Activated T-cell treated with anti-CD3 and anti-CD28 coated beads, Interleukin-2, amount 50 U/mL, for 72 hours (primary cell): ENCODE measurements at regions not wholly inside any gene's neighbourhood (a gene's known extent, or its start where the extent isn't known, plus 50 kb on each side); places are given as distances from the start of the nearest gene placed in this dataset.

Experiments
- ATAC-seq, 2 donors: fragments of 150-1000 bp; cut with Tn5 transposase; replicated peaks in 1 of 2; 2 replicates each; pipeline ENCODE4 v1.10.0; 2021; ENCODE audit warnings: moderate library complexity in 2 of 2, mild to moderate bottlenecking in 1 of 2
- DNase-seq, 2 donors: peaks; one replicate each; pipeline ENCODE4 v3.0.0; 2021 to 2022; ENCODE audit warnings: mixed read lengths in 1 of 2
- H3K27ac Mint-ChIP-seq: one replicate; pipeline ENCODE4 v1.8.0; 2022; ENCODE audit warnings: mild to moderate bottlenecking, moderate library complexity, mixed read lengths
- H3K27me3 Mint-ChIP-seq: one replicate; pipeline ENCODE4 v1.8.0; 2022; ENCODE audit warnings: low read depth, mixed read lengths
- H3K36me3 Mint-ChIP-seq, 2 donors: one replicate each; pipeline ENCODE4 v1.8.0; 2022; ENCODE audit warnings: mixed read lengths in 2 of 2, mild to moderate bottlenecking in 1 of 2; ENCODE audit not compliant: insufficient read depth in 2 of 2
- H3K4me1 Mint-ChIP-seq: one replicate; pipeline ENCODE4 v1.8.0; 2022; ENCODE audit warnings: low read depth, mixed read lengths
- H3K4me3 Mint-ChIP-seq, 2 donors: one replicate each; pipeline ENCODE4 v1.8.0; 2022; ENCODE audit warnings: mild to moderate bottlenecking in 2 of 2, mixed read lengths in 2 of 2, moderate library complexity in 2 of 2
- H3K9me3 Mint-ChIP-seq, 2 donors: one replicate each; pipeline ENCODE4 v1.8.0; 2022; ENCODE audit warnings: mixed read lengths in 2 of 2

DNA sequence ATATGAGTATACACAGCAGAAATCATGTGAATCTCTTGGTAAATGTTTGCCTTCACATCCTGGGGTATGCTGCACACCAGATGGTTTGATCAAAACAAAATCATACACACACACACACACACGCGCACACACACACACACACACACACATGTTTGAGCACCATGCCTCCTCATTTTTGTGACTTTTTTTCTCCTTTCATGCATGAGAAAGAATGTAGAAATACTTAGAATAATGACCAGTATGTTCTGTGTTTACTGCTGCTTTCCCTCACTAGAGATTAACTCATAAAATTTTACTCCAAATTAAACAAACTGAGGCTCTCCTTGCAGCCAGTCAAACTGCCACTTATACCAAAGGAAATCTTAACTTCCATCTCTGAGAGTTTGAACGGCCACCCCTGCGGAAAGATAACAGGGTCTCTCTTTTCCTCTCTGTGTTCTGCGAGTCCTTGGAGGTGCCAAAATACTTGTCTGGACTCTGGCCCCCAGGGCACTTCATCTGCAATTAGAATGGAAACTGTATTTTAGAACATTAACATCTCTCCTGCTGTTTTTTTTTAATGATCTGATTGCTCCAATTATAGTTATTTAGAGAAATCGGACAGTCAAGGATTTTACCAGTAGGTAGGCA lies 320.8 kb upstream of the NFE2L3 start:
- DNase-seq (no peak), ATAC-seq (no peak)
- no peak overlapping the region for H3K27ac Mint-ChIP-seq
- H3K9me3 Mint-ChIP-seq: no peaks in the 10 kb centered on the region
- no peak overlapping the region for H3K4me3 Mint-ChIP-seq
- peaks cover 7% of the 10 kb centered on the region for H3K27me3 Mint-ChIP-seq
- no peaks in the 10 kb centered on the region for H3K36me3 Mint-ChIP-seq
- H3K4me1 Mint-ChIP-seq: no peaks in the 10 kb centered on the region

DNA sequence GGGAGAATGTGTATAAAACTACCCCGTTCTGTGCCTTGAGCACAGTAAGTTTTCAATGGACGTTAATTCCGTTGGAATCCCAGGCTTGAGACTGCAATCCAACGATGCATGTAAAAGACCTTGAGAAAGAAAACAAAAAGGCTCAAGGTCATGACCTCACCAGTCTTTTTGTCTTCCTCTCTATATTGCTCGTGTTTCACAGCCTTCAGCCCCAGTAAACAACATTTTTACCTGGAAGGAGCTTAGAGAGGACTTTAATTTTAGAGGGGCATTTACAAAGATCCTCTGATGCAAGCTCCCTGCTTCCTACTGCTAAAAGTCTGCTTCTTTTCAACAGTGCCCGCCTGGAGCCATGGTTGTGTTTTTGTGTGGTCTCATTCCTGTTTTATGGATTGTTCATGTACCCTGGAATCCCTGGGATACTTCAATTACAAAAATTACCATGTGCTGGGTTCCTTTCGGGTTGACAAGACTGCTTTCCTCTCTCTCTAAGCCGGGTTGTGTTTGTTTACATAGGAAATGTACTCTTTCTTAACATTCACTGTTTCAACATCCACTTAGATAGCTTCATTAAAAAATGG lies 320.1 kb upstream of the NFE2L3 start:
- no peaks in the 10 kb centered on the region for H3K9me3 Mint-ChIP-seq
- no peak overlapping the region for H3K4me3 Mint-ChIP-seq
- H3K36me3 Mint-ChIP-seq: no peaks in the 10 kb centered on the region
- no peaks in the 10 kb centered on the region for H3K4me1 Mint-ChIP-seq
- no peak for ATAC-seq
- DNase-seq: no peak
- H3K27ac Mint-ChIP-seq: no peak overlapping the region
- peaks cover 13% of the 10 kb centered on the region for H3K27me3 Mint-ChIP-seq

DNA sequence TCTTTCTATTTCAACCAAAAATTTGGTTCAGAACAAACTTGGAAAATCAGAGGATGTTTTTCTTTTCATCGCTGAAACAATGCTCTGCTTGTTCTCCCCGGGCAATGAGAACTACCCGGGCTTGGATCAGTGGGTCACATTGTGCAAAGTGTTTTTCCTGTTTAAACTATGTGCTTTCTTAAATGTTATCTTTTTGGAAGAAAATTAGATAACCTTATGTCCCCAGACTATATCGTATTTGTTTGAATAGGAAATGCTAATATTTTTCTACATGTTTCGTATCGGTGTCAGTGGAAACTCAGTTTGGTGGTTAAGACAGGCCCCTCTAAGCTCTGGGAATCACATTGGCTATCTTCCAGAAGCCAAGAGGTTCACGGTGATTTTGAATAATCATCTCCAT lies 319.5 kb upstream of the NFE2L3 start:
- no peaks in the 10 kb centered on the region for H3K4me1 Mint-ChIP-seq

DNA sequence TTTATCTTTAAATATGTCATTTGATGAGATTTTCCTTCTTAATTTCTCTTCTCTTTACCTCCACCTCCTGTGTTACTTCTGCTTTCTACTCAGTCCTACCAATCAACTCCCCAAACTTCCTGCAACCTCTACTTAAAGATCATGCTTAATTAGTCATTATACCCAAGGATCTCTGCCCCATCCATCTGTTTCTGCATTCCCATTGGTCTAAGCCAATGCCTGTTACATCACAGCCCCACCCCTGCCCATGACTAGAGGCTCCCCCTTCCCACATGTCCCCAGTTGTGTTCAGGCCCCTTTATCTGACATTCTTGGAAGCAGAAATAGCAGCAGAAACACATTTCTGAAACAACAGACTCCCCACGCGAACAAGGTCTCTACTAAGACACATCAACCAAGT lies 319.1 kb upstream of the NFE2L3 start:
- Mint-ChIP-seq H3K27ac (no peak overlapping the region), H3K4me1 (no peaks in the 10 kb centered on the region), H3K4me3 (no peak overlapping the region), H3K9me3 (no peaks in the 10 kb centered on the region), H3K36me3 (no peaks in the 10 kb centered on the region), H3K27me3 (peaks cover 13% of the 10 kb centered on the region)
- no peak for ATAC-seq
- no peak for DNase-seq

More for the DNA sequence above, 319.5 kb upstream of the NFE2L3 start:
- Mint-ChIP-seq H3K36me3 (no peaks in the 10 kb centered on the region), H3K27me3 (peaks cover 13% of the 10 kb centered on the region), H3K27ac (no peak overlapping the region), H3K4me3 (no peak overlapping the region), H3K9me3 (no peaks in the 10 kb centered on the region)
- DNase-seq: no peak
- no peak for ATAC-seq

- H3K36me3 Mint-ChIP-seq: no peaks in the 10 kb centered on the region
- H3K27me3 Mint-ChIP-seq: peaks cover 13% of the 10 kb centered on the region
- no peak overlapping the region for H3K27ac Mint-ChIP-seq
- DNase-seq (no peak), ATAC-seq (no peak)
- no peaks in the 10 kb centered on the region for H3K4me1 Mint-ChIP-seq
- no peaks in the 10 kb centered on the region for H3K9me3 Mint-ChIP-seq
- H3K4me3 Mint-ChIP-seq: no peak overlapping the region
Measured at GRCh38 chr7:25834050-25834449, 317.9 kb upstream of the NFE2L3 start.

GRCh38 chr7:25835197-25835596 lies 316.8 kb upstream of the NFE2L3 start:
- no peak overlapping the region for H3K4me3 Mint-ChIP-seq
- no peak for ATAC-seq
- no peaks in the 10 kb centered on the region for H3K4me1 Mint-ChIP-seq

DNA sequence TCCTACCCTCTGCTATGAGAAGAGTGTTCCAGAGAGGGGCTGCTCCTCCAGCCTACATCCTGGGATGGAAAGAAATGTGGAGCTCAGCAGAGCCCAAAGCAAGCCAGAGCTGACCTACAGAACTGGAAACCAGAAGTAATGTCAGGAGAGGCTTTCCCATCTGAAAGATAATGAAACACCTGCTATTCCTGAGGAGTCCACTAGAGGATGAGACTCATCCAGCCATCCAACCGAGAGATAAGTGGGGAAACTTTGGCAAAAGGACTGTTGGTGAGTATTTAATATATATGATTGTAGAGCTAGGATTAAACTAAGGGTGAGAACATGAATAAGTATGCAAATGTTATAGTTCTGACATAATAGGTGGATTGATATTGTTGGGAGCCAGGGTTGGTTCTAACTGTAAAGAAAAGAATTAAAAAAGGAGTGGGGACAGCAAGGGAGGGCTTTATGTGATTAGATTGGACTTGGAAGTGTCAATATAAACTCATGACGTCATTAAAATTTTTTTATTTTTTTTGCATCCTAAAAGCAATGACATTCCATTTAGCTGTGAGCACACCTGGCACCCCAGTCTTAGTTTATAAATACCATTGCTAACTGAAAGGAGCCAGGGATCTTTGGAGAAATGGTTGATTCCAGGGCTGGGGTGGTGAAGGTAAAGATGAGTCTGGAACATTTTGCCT lies 312.8 kb upstream of the NFE2L3 start:
- no peak for ATAC-seq
- Mint-ChIP-seq H3K4me1 (no peaks in the 10 kb centered on the region), H3K27me3 (peaks cover 14% of the 10 kb centered on the region), H3K4me3 (no peak overlapping the region), H3K9me3 (no peaks in the 10 kb centered on the region), H3K36me3 (no peaks in the 10 kb centered on the region), H3K27ac (no peak overlapping the region)
- no peak for DNase-seq

More at GRCh38 chr7:25835197-25835596, 316.8 kb upstream of the NFE2L3 start:
- no peak overlapping the region for H3K27ac Mint-ChIP-seq
- H3K36me3 Mint-ChIP-seq: no peaks in the 10 kb centered on the region
- no peaks in the 10 kb centered on the region for H3K9me3 Mint-ChIP-seq
- peaks cover 13% of the 10 kb centered on the region for H3K27me3 Mint-ChIP-seq
- DNase-seq: no peak

DNA sequence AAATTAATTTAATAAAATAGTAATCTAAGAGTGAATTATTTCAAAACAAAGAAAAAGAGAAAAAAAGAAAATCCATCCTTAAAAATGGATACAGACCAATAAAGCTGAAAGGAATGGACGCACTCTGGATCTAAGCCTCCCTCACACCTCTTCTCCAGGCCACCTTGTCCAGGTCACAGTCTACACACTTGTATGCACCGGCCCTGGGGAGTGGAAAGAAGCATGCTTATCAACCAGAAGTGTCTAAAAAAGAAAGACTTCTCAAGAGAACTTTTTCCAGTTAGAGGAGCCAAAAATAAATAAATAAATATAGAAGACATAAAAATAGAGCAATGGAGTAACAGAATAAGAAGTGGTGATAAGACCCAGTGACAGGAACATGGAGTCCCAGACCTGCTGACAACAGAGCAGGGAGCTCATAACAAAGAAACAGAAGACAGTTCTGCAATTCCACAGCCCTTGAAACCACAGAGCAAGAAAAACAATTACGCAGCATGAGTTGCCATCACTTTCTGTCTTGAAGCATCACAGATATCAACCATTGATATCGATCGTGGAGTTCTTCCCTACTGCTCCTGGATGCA lies 311.7 kb upstream of the NFE2L3 start:
- ATAC-seq: no peak

DNA sequence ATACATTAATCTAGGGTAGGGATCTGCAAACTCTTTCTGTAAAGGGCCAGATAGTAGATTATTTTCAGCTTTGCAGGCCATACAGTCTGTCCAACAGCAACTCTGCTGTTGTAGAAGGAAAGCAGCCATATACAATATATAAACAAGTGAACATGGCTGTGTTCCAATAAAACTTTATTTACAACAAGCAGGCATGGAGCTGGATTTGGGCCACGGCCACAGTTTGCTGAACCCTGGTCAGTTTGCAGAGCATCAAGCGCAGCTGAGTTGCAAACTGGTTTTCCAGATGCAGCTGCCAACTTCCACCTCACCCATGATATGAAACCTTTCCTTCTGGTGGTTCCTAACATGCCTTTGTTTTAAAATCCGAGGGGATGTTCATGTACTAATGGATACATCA lies 310.4 kb upstream of the NFE2L3 start:
- no peaks in the 10 kb centered on the region for H3K36me3 Mint-ChIP-seq
- no peaks in the 10 kb centered on the region for H3K9me3 Mint-ChIP-seq

More for the DNA sequence above, 311.7 kb upstream of the NFE2L3 start:
- no peak for DNase-seq
- Mint-ChIP-seq H3K9me3 (no peaks in the 10 kb centered on the region), H3K27ac (no peak overlapping the region), H3K27me3 (peaks cover 14% of the 10 kb centered on the region), H3K4me3 (no peak overlapping the region), H3K4me1 (no peaks in the 10 kb centered on the region), H3K36me3 (no peaks in the 10 kb centered on the region)

DNA sequence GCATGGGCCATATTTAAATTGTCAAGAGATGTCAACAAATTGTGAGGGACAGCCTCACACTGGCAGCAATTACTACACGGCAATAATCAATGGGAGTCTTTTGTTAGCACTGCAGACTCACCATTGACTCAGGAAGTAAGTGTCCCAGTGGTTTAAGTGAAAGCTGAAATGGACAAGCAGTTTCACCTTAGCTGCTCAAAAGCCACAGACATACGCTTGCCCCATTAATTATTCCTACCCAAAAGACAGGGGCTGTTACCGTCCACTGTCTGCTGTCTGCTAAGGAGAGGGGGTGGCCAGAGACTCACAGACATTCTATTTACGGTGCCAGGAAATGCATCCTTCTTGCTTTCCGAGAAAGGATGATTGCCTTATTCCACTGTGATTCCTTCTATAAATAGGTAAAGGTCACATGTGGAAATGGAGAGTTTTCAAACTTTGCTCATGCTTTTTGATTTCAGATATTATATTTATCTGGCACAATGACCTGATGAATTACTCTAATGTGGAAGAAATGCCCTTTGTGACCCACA lies 309.7 kb upstream of the NFE2L3 start:
- H3K4me1 Mint-ChIP-seq: no peaks in the 10 kb centered on the region
- no peaks in the 10 kb centered on the region for H3K9me3 Mint-ChIP-seq
- no peak overlapping the region for H3K4me3 Mint-ChIP-seq
- H3K27ac Mint-ChIP-seq: no peak overlapping the region
- ATAC-seq (no peak), DNase-seq (no peak)
- peaks cover 7% of the 10 kb centered on the region for H3K27me3 Mint-ChIP-seq
- H3K36me3 Mint-ChIP-seq: no peaks in the 10 kb centered on the region

More for the DNA sequence above, 310.4 kb upstream of the NFE2L3 start:
- Mint-ChIP-seq H3K4me3 (no peak overlapping the region), H3K27ac (no peak overlapping the region), H3K4me1 (no peaks in the 10 kb centered on the region), H3K27me3 (peaks cover 10% of the 10 kb centered on the region)
- ATAC-seq (no peak), DNase-seq (no peak)

- H3K27ac Mint-ChIP-seq: no peak overlapping the region
- no peaks in the 10 kb centered on the region for H3K9me3 Mint-ChIP-seq
- no peaks in the 10 kb centered on the region for H3K36me3 Mint-ChIP-seq
- no peak for ATAC-seq
- no peaks in the 10 kb centered on the region for H3K4me1 Mint-ChIP-seq
- H3K27me3 Mint-ChIP-seq: peaks cover 7% of the 10 kb centered on the region
- DNase-seq: no peak
- no peak overlapping the region for H3K4me3 Mint-ChIP-seq
Measured at GRCh38 chr7:25843467-25843866, 308.5 kb upstream of the NFE2L3 start.

- Mint-ChIP-seq H3K4me3 (no peak overlapping the region), H3K4me1 (no peaks in the 10 kb centered on the region), H3K27me3 (peaks cover 10% of the 10 kb centered on the region), H3K36me3 (no peaks in the 10 kb centered on the region), H3K9me3 (no peaks in the 10 kb centered on the region), H3K27ac (no peak overlapping the region)
- DNase-seq: no peak
- ATAC-seq: no peak
Measured at GRCh38 chr7:25844102-25844870, 307.7 kb upstream of the NFE2L3 start.

DNA sequence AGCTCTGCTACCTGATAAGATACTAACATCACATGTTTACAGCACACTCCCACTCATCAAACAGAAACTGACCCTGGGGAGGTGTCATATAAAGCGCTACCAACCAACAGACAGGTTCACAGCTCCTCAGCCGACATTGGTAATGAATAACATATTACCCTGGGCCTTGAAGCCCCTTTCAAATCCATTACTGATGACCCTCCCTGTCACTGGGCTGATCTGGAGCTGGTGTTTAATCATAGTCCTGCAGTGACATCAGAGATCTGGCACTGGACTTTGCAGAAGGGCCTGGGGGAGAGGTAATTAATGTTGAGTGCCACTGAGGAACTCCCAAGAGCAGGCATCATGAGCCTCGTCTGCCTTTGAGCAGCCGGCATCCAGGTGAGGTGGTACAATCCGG lies 306.5 kb upstream of the NFE2L3 start:
- Mint-ChIP-seq H3K36me3 (no peaks in the 10 kb centered on the region), H3K4me1 (no peaks in the 10 kb centered on the region), H3K4me3 (no peak overlapping the region), H3K27ac (no peak overlapping the region), H3K9me3 (no peaks in the 10 kb centered on the region), H3K27me3 (peaks cover 21% of the 10 kb centered on the region)
- no peak for ATAC-seq
- no peak for DNase-seq
